HCT116 (cell line): ENCODE measurements at regions not wholly inside any gene's neighbourhood (a gene's known extent, or its start where the extent isn't known, plus 50 kb on each side); places are given as distances from the start of the nearest gene placed in this dataset.

Source experiments
- ATAC-seq: fragments of 200-7000 bp; cut with Tn5 transposase; 2 replicates; pipeline ENCODE4 v1.9.1; 2020; ENCODE audit warnings: mild to moderate bottlenecking, moderate library complexity
- BruUV-seq: library from RNA; stranded (reverse); fragments of 400-500 nt; replicated peaks from 2 replicates; lab custom pipeline; 2021; lab: Mats Ljungman, UMichigan
- CTCF ChIA-PET: fragments of 300-600 bp; sonication (Branson Sonifier 250); formaldehyde crosslinking; loops from one replicate; lab custom pipeline; 2021; ENCODE audit warnings: antibody characterized with exemption; lab: Charles Lee
- POLR2A ChIA-PET: fragments of 300-600, 350-600 bp; sonication (Branson Sonifier 250); formaldehyde crosslinking; loops from one replicate; lab custom pipeline; 2021; ENCODE audit warnings: antibody characterized with exemption; lab: Charles Lee
- RAD21 ChIA-PET, 2 experiments: fragments of 300-600 bp; sonication (Branson Sonifier 250); formaldehyde crosslinking; loops; one replicate each; lab custom pipeline; 2023; ENCODE audit warnings: low total read pairs in 2 of 2; ENCODE audit not compliant: uncharacterized antibody in 2 of 2, unreplicated experiment in 2 of 2, low non-redundant PET in 1 of 2; lab: Charles Lee
- DNase-seq: peaks from one replicate; pipeline ENCODE4 v3.0.0-alpha.2; 2010; ENCODE audit warnings: low read depth, low spot score
- H2AFZ ChIP-seq: fragments of 200-600 bp; shearing (Covaris generic), sonication (generic); 2 replicates; pipeline ENCODE4 v1.6.1; 2017; ENCODE audit warnings: low read depth, mixed run types, mixed read lengths, antibody characterized with exemption, low read length; ENCODE audit not compliant: poor library complexity, severe bottlenecking
- H3K27ac ChIP-seq: 2 replicates; pipeline ENCODE4 v1.5.1; 2012; ENCODE audit warnings: low read depth, low read length
- H3K27me3 ChIP-seq: fragments of 200-600 bp; sonication (generic); 2 replicates; pipeline ENCODE4 v1.6.1; 2016; ENCODE audit warnings: mixed run types, low read length, mixed read lengths; ENCODE audit not compliant: insufficient read depth
- H3K36me3 ChIP-seq, 2 experiments: fragments of 200-500 bp in 1 of 2; fragments of 200-600 bp in 1 of 2; sonication (Bioruptor generic) in 1 of 2; sonication (generic) in 1 of 2; 2 replicates each; pipeline versions ENCODE4 v1.5.1 to v1.6.1; 2014 to 2016; ENCODE audit warnings: low read length in 2 of 2, inconsistent platforms in 1 of 2, mixed read lengths in 1 of 2, mixed run types in 1 of 2; ENCODE audit not compliant: insufficient read depth in 2 of 2, control insufficient read depth in 1 of 2
- H3K4me1 ChIP-seq, 2 experiments: fragments of 200-600 bp in 1 of 2; sonication (generic) in 1 of 2; 2 replicates each; pipeline versions ENCODE4 v1.5.1 to v1.6.1; 2012 to 2017; ENCODE audit warnings: low read length in 2 of 2, inconsistent platforms in 1 of 2, mild to moderate bottlenecking in 1 of 2, mixed read lengths in 1 of 2, mixed run types in 1 of 2, moderate library complexity in 1 of 2; ENCODE audit not compliant: insufficient read depth in 2 of 2, control insufficient read depth in 1 of 2
- H3K4me2 ChIP-seq: fragments of 200-600 bp; sonication (generic); 2 replicates; pipeline ENCODE4 v1.6.1; 2017; ENCODE audit warnings: mixed run types, low read length, mixed read lengths
- H3K4me3 ChIP-seq, 2 experiments: fragments of 200-600 bp in 1 of 2; sonication (generic) in 1 of 2; replicated peaks in 1 of 2; 2 replicates each; pipeline ENCODE4 v1.5.1; 2011 to 2016; ENCODE audit warnings: low read length in 2 of 2, control low read depth in 1 of 2, low read depth in 1 of 2, mild to moderate bottlenecking in 1 of 2, mixed read lengths in 1 of 2, mixed run types in 1 of 2
- H3K79me2 ChIP-seq: fragments of 200-600 bp; sonication (generic); 2 replicates; pipeline ENCODE4 v1.6.1; 2017; ENCODE audit warnings: mild to moderate bottlenecking, mixed run types, low read length, moderate library complexity, mixed read lengths; ENCODE audit not compliant: insufficient read depth
- H3K9ac ChIP-seq: fragments of 200-600 bp; sonication (generic); 2 replicates; pipeline ENCODE4 v1.6.1; 2016; ENCODE audit warnings: low read length, mixed read lengths
- H3K9me2 ChIP-seq: fragments of 200-600 bp; sonication (generic), shearing (Covaris generic); 2 replicates; pipeline ENCODE4 v1.6.1; 2017; ENCODE audit warnings: mixed run types, mild to moderate bottlenecking, moderate library complexity; ENCODE audit not compliant: insufficient read depth
- H3K9me3 ChIP-seq, 2 experiments: fragments of 200-500 bp in 1 of 2; fragments of 200-600 bp in 1 of 2; sonication (Bioruptor generic) in 1 of 2; sonication (generic) in 1 of 2; 2 replicates each; pipeline ENCODE4 v1.6.1; 2014 to 2017; ENCODE audit warnings: low read length in 2 of 2, mixed read lengths in 2 of 2, inconsistent platforms in 1 of 2, low read depth in 1 of 2, mild to moderate bottlenecking in 1 of 2, mixed run types in 1 of 2, moderate library complexity in 1 of 2; ENCODE audit not compliant: control insufficient read depth in 1 of 2, insufficient read depth in 1 of 2
- H4K20me1 ChIP-seq: fragments of 200-600 bp; sonication (generic), shearing (Covaris generic); 2 replicates; pipeline ENCODE4 v1.6.1; 2017; ENCODE audit warnings: mixed run types, mild to moderate bottlenecking, moderate library complexity; ENCODE audit not compliant: insufficient read depth
- CBX3 ChIP-seq: IDR thresholded peaks from 2 replicates; pipeline ENCODE4 v1.6.1; 2012; ENCODE audit warnings: low read depth
- CTCF ChIP-seq, 3 experiments: fragments of 200-600 bp in 1 of 3; sonication (generic) in 1 of 3; IDR thresholded peaks in 2 of 3; conservative IDR thresholded peaks in 1 of 3; 2 replicates each; pipeline ENCODE4 v1.5.1; 2012 to 2017; ENCODE audit warnings: low read depth in 2 of 3, low read length in 2 of 3, antibody characterized with exemption in 1 of 3, borderline replicate concordance in 1 of 3, control low read depth in 1 of 3, mild to moderate bottlenecking in 1 of 3, mixed read lengths in 1 of 3, mixed run types in 1 of 3, moderate library complexity in 1 of 3; ENCODE audit not compliant: insufficient read depth in 1 of 3
- EGR1 ChIP-seq: IDR thresholded peaks from 2 replicates; pipeline ENCODE4 v1.6.1; 2012; ENCODE audit warnings: low read depth
- EZH2phosphoT487 ChIP-seq: fragments of 200-600 bp; IDR thresholded peaks from 2 replicates; pipeline ENCODE4 v1.6.1; 2018; ENCODE audit warnings: antibody characterized with exemption, borderline replicate concordance
- FOSL1 ChIP-seq: IDR thresholded peaks from 2 replicates; pipeline ENCODE4 v1.6.1; 2012; ENCODE audit warnings: low read depth
- JUND ChIP-seq: IDR thresholded peaks from 2 replicates; pipeline ENCODE4 v1.6.1; 2012
- REST ChIP-seq: IDR thresholded peaks from 2 replicates; pipeline ENCODE4 v1.6.1; 2012; ENCODE audit warnings: low read depth
- SRF ChIP-seq: IDR thresholded peaks from 2 replicates; pipeline ENCODE4 v1.6.1; 2012; ENCODE audit warnings: low read depth
- TCF7L2 ChIP-seq: IDR thresholded peaks from 2 replicates; pipeline ENCODE4 v1.7.0; 2011; ENCODE audit warnings: borderline replicate concordance, inconsistent platforms; ENCODE audit not compliant: insufficient read depth, insufficient read length; ENCODE audit errors: extremely low read depth
- YY1 ChIP-seq: IDR thresholded peaks from 2 replicates; pipeline ENCODE4 v1.6.1; 2011; ENCODE audit warnings: low read length, low read depth, moderate library complexity, mild to moderate bottlenecking; ENCODE audit not compliant: insufficient replicate concordance; ENCODE audit errors: extremely low read depth
- ZFX ChIP-seq: fragments of 450-650 bp; IDR thresholded peaks from 2 replicates; pipeline ENCODE4 v1.6.1; 2017
- ZNF274 ChIP-seq: fragments of 200-500 bp; sonication (Bioruptor generic); IDR thresholded peaks from 2 replicates; pipeline ENCODE4 v1.6.1; 2014; ENCODE audit warnings: mild to moderate bottlenecking, low read depth, low read length, inconsistent platforms
- intact Hi-C: fragments of 100-400 bp; cut with micrococcal nuclease; formaldehyde crosslinking; loops from 2 replicates; pipeline ENCODE4 v1.10.0; 2022
- TF ChIP-seq, protein P1 (sequence below): IDR thresholded peaks from 2 replicates; pipeline ENCODE4 v1.6.1; 2011; ENCODE audit warnings: mild to moderate bottlenecking, low read length, moderate library complexity; ENCODE audit not compliant: insufficient replicate concordance; ENCODE audit errors: extremely low read depth
- TF ChIP-seq, protein P2 (sequence below): IDR thresholded peaks from 2 replicates; pipeline ENCODE4 v1.6.1; 2012

- ATAC-seq, result no peak
- H2AFZ ChIP-seq, result no peak overlapping the region
- POLR2A ChIA-PET, result no interaction called here
Observed at GRCh38 chr2:12930391-12930790, 213.7 kb downstream of the TRIB2 start.

More at GRCh38 chr2:12930391-12930790, 213.7 kb downstream of the TRIB2 start:
- intact Hi-C loops, result loop anchor here (5.0 kb wide), 2 partner anchors 72 to 213 kb away; partner anchors contain the start of gene TRIB2
- H3K4me1 ChIP-seq, result peaks cover 0 to 8% of the 10 kb centered on the region in 2 experiments; a peak in 2 of 4 replicates
- no peaks in the 10 kb centered on the region for H3K79me2 ChIP-seq
- no peak overlapping the region for H3K4me2 ChIP-seq
- CTCF ChIA-PET, result interaction anchor here (0.9 to 2.1 kb wide), 4 partner anchors 31 to 214 kb away, joined by 3 to 13 read pairs (median 6); partner anchors contain the start of gene TRIB2
- no TSS peak for BruUV-seq
- no peaks in the 10 kb centered on the region for H3K27me3 ChIP-seq
- no peaks in the 10 kb centered on the region for H4K20me1 ChIP-seq
- no peaks in the 10 kb centered on the region for H3K9me3 ChIP-seq
- H3K4me3 ChIP-seq, result no peak overlapping the region
- H3K9ac ChIP-seq, result no peak overlapping the region
- no peak overlapping the region for H3K27ac ChIP-seq
- RAD21 ChIA-PET, result interaction anchor here (0.7 to 0.8 kb wide), 2 partner anchors 77 to 151 kb away, joined by 3 read pairs; no protein-coding TSS in a partner anchor
- no peaks in the 10 kb centered on the region for H3K9me2 ChIP-seq
- TF ChIP-seq ZNF274 (no peak), CBX3 (no peak), YY1 (no peak), JUND (no peak), EGR1 (no peak), FOSL1 (no peak), ZFX (no peak), TCF7L2 (no peak), SRF (no peak), REST (no peak), EZH2phosphoT487 (no peak), CTCF (IDR thresholded peaks at IDR 0.05 in 2 of 3, conservative IDR thresholded peaks at IDR 0.05 in 1 of 3; ENCODE audit: borderline replicate concordance in 1 of 3, insufficient read depth in 1 of 3, low read depth in 2 of 3, low read length in 2 of 3) (no peak)
- TF ChIP-seq, protein P1, sequence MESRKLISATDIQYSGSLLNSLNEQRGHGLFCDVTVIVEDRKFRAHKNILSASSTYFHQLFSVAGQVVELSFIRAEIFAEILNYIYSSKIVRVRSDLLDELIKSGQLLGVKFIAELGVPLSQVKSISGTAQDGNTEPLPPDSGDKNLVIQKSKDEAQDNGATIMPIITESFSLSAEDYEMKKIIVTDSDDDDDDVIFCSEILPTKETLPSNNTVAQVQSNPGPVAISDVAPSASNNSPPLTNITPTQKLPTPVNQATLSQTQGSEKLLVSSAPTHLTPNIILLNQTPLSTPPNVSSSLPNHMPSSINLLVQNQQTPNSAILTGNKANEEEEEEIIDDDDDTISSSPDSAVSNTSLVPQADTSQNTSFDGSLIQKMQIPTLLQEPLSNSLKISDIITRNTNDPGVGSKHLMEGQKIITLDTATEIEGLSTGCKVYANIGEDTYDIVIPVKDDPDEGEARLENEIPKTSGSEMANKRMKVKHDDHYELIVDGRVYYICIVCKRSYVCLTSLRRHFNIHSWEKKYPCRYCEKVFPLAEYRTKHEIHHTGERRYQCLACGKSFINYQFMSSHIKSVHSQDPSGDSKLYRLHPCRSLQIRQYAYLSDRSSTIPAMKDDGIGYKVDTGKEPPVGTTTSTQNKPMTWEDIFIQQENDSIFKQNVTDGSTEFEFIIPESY, result no peak
- TF ChIP-seq, protein P2, sequence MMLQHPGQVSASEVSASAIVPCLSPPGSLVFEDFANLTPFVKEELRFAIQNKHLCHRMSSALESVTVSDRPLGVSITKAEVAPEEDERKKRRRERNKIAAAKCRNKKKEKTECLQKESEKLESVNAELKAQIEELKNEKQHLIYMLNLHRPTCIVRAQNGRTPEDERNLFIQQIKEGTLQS, result no peak
- no peak for DNase-seq
- no peaks in the 10 kb centered on the region for H3K36me3 ChIP-seq
